HCT116 (cell line): ENCODE measurements at regions not wholly inside any gene's neighbourhood (a gene's known extent, or its start where the extent isn't known, plus 50 kb on each side); places are given as distances from the start of the nearest gene placed in this dataset.

Experiments
- ATAC-seq: fragments of 200-7000 bp; cut with Tn5 transposase; 2 replicates; pipeline ENCODE4 v1.9.1; 2020; ENCODE audit warnings: mild to moderate bottlenecking, moderate library complexity
- BruUV-seq: library from RNA; stranded (reverse); fragments of 400-500 nt; replicated peaks from 2 replicates; lab custom pipeline; 2021; lab: Mats Ljungman, UMichigan
- CTCF ChIA-PET: fragments of 300-600 bp; sonication (Branson Sonifier 250); formaldehyde crosslinking; loops from one replicate; lab custom pipeline; 2021; ENCODE audit warnings: antibody characterized with exemption; lab: Charles Lee
- POLR2A ChIA-PET: fragments of 300-600, 350-600 bp; sonication (Branson Sonifier 250); formaldehyde crosslinking; loops from one replicate; lab custom pipeline; 2021; ENCODE audit warnings: antibody characterized with exemption; lab: Charles Lee
- RAD21 ChIA-PET, 2 experiments: fragments of 300-600 bp; sonication (Branson Sonifier 250); formaldehyde crosslinking; loops; one replicate each; lab custom pipeline; 2023; ENCODE audit warnings: low total read pairs in 2 of 2; ENCODE audit not compliant: uncharacterized antibody in 2 of 2, unreplicated experiment in 2 of 2, low non-redundant PET in 1 of 2; lab: Charles Lee
- DNase-seq: peaks from one replicate; pipeline ENCODE4 v3.0.0-alpha.2; 2010; ENCODE audit warnings: low read depth, low spot score
- H2AFZ ChIP-seq: fragments of 200-600 bp; shearing (Covaris generic), sonication (generic); 2 replicates; pipeline ENCODE4 v1.6.1; 2017; ENCODE audit warnings: low read depth, mixed run types, mixed read lengths, antibody characterized with exemption, low read length; ENCODE audit not compliant: poor library complexity, severe bottlenecking
- H3K27ac ChIP-seq: 2 replicates; pipeline ENCODE4 v1.5.1; 2012; ENCODE audit warnings: low read depth, low read length
- H3K27me3 ChIP-seq: fragments of 200-600 bp; sonication (generic); 2 replicates; pipeline ENCODE4 v1.6.1; 2016; ENCODE audit warnings: mixed run types, low read length, mixed read lengths; ENCODE audit not compliant: insufficient read depth
- H3K36me3 ChIP-seq, 2 experiments: fragments of 200-500 bp in 1 of 2; fragments of 200-600 bp in 1 of 2; sonication (Bioruptor generic) in 1 of 2; sonication (generic) in 1 of 2; 2 replicates each; pipeline versions ENCODE4 v1.5.1 to v1.6.1; 2014 to 2016; ENCODE audit warnings: low read length in 2 of 2, inconsistent platforms in 1 of 2, mixed read lengths in 1 of 2, mixed run types in 1 of 2; ENCODE audit not compliant: insufficient read depth in 2 of 2, control insufficient read depth in 1 of 2
- H3K4me1 ChIP-seq, 2 experiments: fragments of 200-600 bp in 1 of 2; sonication (generic) in 1 of 2; 2 replicates each; pipeline versions ENCODE4 v1.5.1 to v1.6.1; 2012 to 2017; ENCODE audit warnings: low read length in 2 of 2, inconsistent platforms in 1 of 2, mild to moderate bottlenecking in 1 of 2, mixed read lengths in 1 of 2, mixed run types in 1 of 2, moderate library complexity in 1 of 2; ENCODE audit not compliant: insufficient read depth in 2 of 2, control insufficient read depth in 1 of 2
- H3K4me2 ChIP-seq: fragments of 200-600 bp; sonication (generic); 2 replicates; pipeline ENCODE4 v1.6.1; 2017; ENCODE audit warnings: mixed run types, low read length, mixed read lengths
- H3K4me3 ChIP-seq, 2 experiments: fragments of 200-600 bp in 1 of 2; sonication (generic) in 1 of 2; replicated peaks in 1 of 2; 2 replicates each; pipeline ENCODE4 v1.5.1; 2011 to 2016; ENCODE audit warnings: low read length in 2 of 2, control low read depth in 1 of 2, low read depth in 1 of 2, mild to moderate bottlenecking in 1 of 2, mixed read lengths in 1 of 2, mixed run types in 1 of 2
- H3K79me2 ChIP-seq: fragments of 200-600 bp; sonication (generic); 2 replicates; pipeline ENCODE4 v1.6.1; 2017; ENCODE audit warnings: mild to moderate bottlenecking, mixed run types, low read length, moderate library complexity, mixed read lengths; ENCODE audit not compliant: insufficient read depth
- H3K9ac ChIP-seq: fragments of 200-600 bp; sonication (generic); 2 replicates; pipeline ENCODE4 v1.6.1; 2016; ENCODE audit warnings: low read length, mixed read lengths
- H3K9me2 ChIP-seq: fragments of 200-600 bp; sonication (generic), shearing (Covaris generic); 2 replicates; pipeline ENCODE4 v1.6.1; 2017; ENCODE audit warnings: mixed run types, mild to moderate bottlenecking, moderate library complexity; ENCODE audit not compliant: insufficient read depth
- H3K9me3 ChIP-seq, 2 experiments: fragments of 200-500 bp in 1 of 2; fragments of 200-600 bp in 1 of 2; sonication (Bioruptor generic) in 1 of 2; sonication (generic) in 1 of 2; 2 replicates each; pipeline ENCODE4 v1.6.1; 2014 to 2017; ENCODE audit warnings: low read length in 2 of 2, mixed read lengths in 2 of 2, inconsistent platforms in 1 of 2, low read depth in 1 of 2, mild to moderate bottlenecking in 1 of 2, mixed run types in 1 of 2, moderate library complexity in 1 of 2; ENCODE audit not compliant: control insufficient read depth in 1 of 2, insufficient read depth in 1 of 2
- H4K20me1 ChIP-seq: fragments of 200-600 bp; sonication (generic), shearing (Covaris generic); 2 replicates; pipeline ENCODE4 v1.6.1; 2017; ENCODE audit warnings: mixed run types, mild to moderate bottlenecking, moderate library complexity; ENCODE audit not compliant: insufficient read depth
- CBX3 ChIP-seq: IDR thresholded peaks from 2 replicates; pipeline ENCODE4 v1.6.1; 2012; ENCODE audit warnings: low read depth
- CTCF ChIP-seq, 3 experiments: fragments of 200-600 bp in 1 of 3; sonication (generic) in 1 of 3; IDR thresholded peaks in 2 of 3; conservative IDR thresholded peaks in 1 of 3; 2 replicates each; pipeline ENCODE4 v1.5.1; 2012 to 2017; ENCODE audit warnings: low read depth in 2 of 3, low read length in 2 of 3, antibody characterized with exemption in 1 of 3, borderline replicate concordance in 1 of 3, control low read depth in 1 of 3, mild to moderate bottlenecking in 1 of 3, mixed read lengths in 1 of 3, mixed run types in 1 of 3, moderate library complexity in 1 of 3; ENCODE audit not compliant: insufficient read depth in 1 of 3
- EGR1 ChIP-seq: IDR thresholded peaks from 2 replicates; pipeline ENCODE4 v1.6.1; 2012; ENCODE audit warnings: low read depth
- ELF1 ChIP-seq: IDR thresholded peaks from 2 replicates; pipeline ENCODE4 v1.6.1; 2012; ENCODE audit warnings: low read depth, borderline replicate concordance
- EZH2 ChIP-seq: fragments of 200-600 bp; sonication (generic); IDR thresholded peaks from 2 replicates; pipeline ENCODE4 v1.6.1; 2017; ENCODE audit warnings: antibody characterized with exemption, mixed run types
- FOSL1 ChIP-seq: IDR thresholded peaks from 2 replicates; pipeline ENCODE4 v1.6.1; 2012; ENCODE audit warnings: low read depth
- JUND ChIP-seq: IDR thresholded peaks from 2 replicates; pipeline ENCODE4 v1.6.1; 2012
- POLR2A ChIP-seq: IDR thresholded peaks from 2 replicates; pipeline ENCODE4 v1.7.0; 2011; ENCODE audit warnings: borderline replicate concordance; ENCODE audit not compliant: insufficient read depth, insufficient read length; ENCODE audit errors: extremely low read depth
- RAD21 ChIP-seq: IDR thresholded peaks from 2 replicates; pipeline ENCODE4 v1.6.1; 2012; ENCODE audit warnings: low read depth, mild to moderate bottlenecking
- SIN3A ChIP-seq: IDR thresholded peaks from 2 replicates; pipeline ENCODE4 v1.6.1; 2012; ENCODE audit warnings: low read depth
- SP1 ChIP-seq: IDR thresholded peaks from 2 replicates; pipeline ENCODE4 v1.6.1; 2012; ENCODE audit warnings: low read depth
- SRF ChIP-seq: IDR thresholded peaks from 2 replicates; pipeline ENCODE4 v1.6.1; 2012; ENCODE audit warnings: low read depth
- YY1 ChIP-seq: IDR thresholded peaks from 2 replicates; pipeline ENCODE4 v1.6.1; 2011; ENCODE audit warnings: low read length, low read depth, moderate library complexity, mild to moderate bottlenecking; ENCODE audit not compliant: insufficient replicate concordance; ENCODE audit errors: extremely low read depth
- ZFX ChIP-seq: fragments of 450-650 bp; IDR thresholded peaks from 2 replicates; pipeline ENCODE4 v1.6.1; 2017
- intact Hi-C: fragments of 100-400 bp; cut with micrococcal nuclease; formaldehyde crosslinking; loops from 2 replicates; pipeline ENCODE4 v1.10.0; 2022
- TF ChIP-seq, protein P1 (sequence below): IDR thresholded peaks from 2 replicates; pipeline ENCODE4 v1.6.1; 2012
- TF ChIP-seq, protein P2 (sequence below): IDR thresholded peaks from 2 replicates; pipeline ENCODE4 v1.6.1; 2012; ENCODE audit warnings: low read depth

DNA sequence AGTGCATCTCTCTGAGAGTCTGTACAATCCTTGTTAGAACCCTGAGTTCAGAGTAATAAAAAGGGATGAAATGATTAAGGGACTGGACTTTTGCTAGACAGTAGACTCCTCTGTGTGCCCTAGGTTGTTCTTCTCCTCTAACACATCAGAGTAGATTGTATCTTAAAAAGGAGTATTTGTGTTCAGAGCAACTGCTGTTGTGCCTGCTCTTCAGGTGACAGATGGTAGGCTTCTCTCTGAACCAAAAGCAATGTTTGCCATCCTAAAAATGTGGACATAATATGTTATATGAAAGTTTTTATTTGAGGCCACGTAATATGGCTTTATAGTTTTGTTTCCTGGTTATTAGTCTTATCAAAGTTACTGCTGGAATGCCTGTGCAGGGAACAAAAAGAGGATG lies 588.6 kb upstream of the FAT1 start:
- no peak for ATAC-seq
- ChIA-PET CTCF (no interaction called here), RAD21 (no interaction called here), POLR2A (no interaction called here)
- Histone ChIP-seq H3K4me3 (no peak overlapping the region), H3K79me2 (no peaks in the 10 kb centered on the region), H3K9me3 (no peaks in the 10 kb centered on the region), H4K20me1 (no peaks in the 10 kb centered on the region), H3K27ac (no peak overlapping the region), H3K36me3 (no peaks in the 10 kb centered on the region), H2AFZ (no peak overlapping the region), H3K9me2 (no peaks in the 10 kb centered on the region), H3K9ac (no peak overlapping the region), H3K27me3 (no peaks in the 10 kb centered on the region), H3K4me2 (no peak overlapping the region), H3K4me1 (no peaks in the 10 kb centered on the region; a peak in 1 of 4 replicates)
- intact Hi-C loops, result no loop called here
- TF ChIP-seq CTCF (IDR thresholded peaks at IDR 0.05 in 2 of 3, conservative IDR thresholded peaks at IDR 0.05 in 1 of 3; ENCODE audit: borderline replicate concordance in 1 of 3, insufficient read depth in 1 of 3, low read depth in 2 of 3, low read length in 2 of 3) (no peak), POLR2A (no peak), ZFX (no peak), SRF (no peak), SP1 (no peak), ELF1 (no peak), SIN3A (no peak), JUND (no peak), EZH2 (no peak), YY1 (no peak), FOSL1 (no peak), EGR1 (no peak), RAD21 (no peak), CBX3 (no peak)
- TF ChIP-seq, protein P1, sequence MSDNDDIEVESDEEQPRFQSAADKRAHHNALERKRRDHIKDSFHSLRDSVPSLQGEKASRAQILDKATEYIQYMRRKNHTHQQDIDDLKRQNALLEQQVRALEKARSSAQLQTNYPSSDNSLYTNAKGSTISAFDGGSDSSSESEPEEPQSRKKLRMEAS, result no peak
- TF ChIP-seq, protein P2, sequence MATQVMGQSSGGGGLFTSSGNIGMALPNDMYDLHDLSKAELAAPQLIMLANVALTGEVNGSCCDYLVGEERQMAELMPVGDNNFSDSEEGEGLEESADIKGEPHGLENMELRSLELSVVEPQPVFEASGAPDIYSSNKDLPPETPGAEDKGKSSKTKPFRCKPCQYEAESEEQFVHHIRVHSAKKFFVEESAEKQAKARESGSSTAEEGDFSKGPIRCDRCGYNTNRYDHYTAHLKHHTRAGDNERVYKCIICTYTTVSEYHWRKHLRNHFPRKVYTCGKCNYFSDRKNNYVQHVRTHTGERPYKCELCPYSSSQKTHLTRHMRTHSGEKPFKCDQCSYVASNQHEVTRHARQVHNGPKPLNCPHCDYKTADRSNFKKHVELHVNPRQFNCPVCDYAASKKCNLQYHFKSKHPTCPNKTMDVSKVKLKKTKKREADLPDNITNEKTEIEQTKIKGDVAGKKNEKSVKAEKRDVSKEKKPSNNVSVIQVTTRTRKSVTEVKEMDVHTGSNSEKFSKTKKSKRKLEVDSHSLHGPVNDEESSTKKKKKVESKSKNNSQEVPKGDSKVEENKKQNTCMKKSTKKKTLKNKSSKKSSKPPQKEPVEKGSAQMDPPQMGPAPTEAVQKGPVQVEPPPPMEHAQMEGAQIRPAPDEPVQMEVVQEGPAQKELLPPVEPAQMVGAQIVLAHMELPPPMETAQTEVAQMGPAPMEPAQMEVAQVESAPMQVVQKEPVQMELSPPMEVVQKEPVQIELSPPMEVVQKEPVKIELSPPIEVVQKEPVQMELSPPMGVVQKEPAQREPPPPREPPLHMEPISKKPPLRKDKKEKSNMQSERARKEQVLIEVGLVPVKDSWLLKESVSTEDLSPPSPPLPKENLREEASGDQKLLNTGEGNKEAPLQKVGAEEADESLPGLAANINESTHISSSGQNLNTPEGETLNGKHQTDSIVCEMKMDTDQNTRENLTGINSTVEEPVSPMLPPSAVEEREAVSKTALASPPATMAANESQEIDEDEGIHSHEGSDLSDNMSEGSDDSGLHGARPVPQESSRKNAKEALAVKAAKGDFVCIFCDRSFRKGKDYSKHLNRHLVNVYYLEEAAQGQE, result no peak
- DNase-seq, result no peak
- no TSS peak for BruUV-seq
